Body of pancreas (tissue), 4 donors: ENCODE measurements at regions not wholly inside any gene's neighbourhood (a gene's known extent, or its start where the extent isn't known, plus 50 kb on each side); places are given as distances from the start of the nearest gene placed in this dataset.

Experiments
- CTCF ChIP-seq, 7 experiments: fragments of 450-650 bp in 4 of 7; fragments of 200-600 bp in 3 of 7; sonication (generic) in 3 of 7; IDR thresholded peaks; one replicate each; pipeline ENCODE4 v1.5.1; 2016 to 2019; ENCODE audit warnings: antibody characterized with exemption in 7 of 7
- POLR2A ChIP-seq, 3 donors: fragments of 450-650 bp; IDR thresholded peaks; one replicate each; pipeline ENCODE4 v1.6.1; 2016; ENCODE audit warnings: antibody characterized with exemption in 3 of 3, mild to moderate bottlenecking in 2 of 3

- no peak for TF ChIP-seq POLR2A (IDR thresholded peaks at IDR 0.05)
- TF ChIP-seq CTCF (IDR thresholded peaks at IDR 0.05) = no peak
Observed at GRCh38 chr9:79143211-79143610, 428.6 kb upstream of the TLE4 start.
